ENCODE measurements at regions not wholly inside any gene's neighbourhood (a gene's known extent, or its start where the extent isn't known, plus 50 kb on each side); places are given as distances from the start of the nearest gene placed in this dataset.

DNA sequence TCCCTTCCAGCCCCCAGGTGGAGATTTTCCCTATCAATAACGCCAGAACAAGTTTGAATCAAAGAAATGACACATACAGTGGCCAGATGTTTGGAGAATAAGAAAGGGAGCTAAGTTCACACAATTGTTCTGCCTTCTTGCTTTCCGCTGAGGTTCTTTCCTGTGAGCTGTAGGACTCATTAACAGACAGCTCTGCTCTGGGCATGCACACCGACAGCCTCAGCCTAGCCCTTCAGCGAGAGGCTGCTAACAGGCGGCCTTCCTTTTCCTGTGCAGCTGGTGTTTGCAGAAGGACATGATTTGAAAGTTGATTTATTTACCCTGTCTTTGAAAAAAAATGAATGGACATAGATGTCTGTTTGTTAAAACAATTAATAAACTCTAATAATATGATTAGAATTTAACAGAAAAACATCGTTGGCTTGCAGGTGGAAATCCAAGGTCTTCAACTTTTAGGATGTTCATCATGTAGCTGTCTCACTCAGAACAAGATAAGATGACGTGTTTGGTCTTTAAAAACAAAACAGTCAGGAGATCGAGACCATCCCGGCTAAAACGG lies 183.3 kb downstream of the KDR start:
- H3K9me3 Mint-ChIP-seq (ENCODE audit: unreplicated experiment) = no peaks in the 10 kb centered on the region

DNA sequence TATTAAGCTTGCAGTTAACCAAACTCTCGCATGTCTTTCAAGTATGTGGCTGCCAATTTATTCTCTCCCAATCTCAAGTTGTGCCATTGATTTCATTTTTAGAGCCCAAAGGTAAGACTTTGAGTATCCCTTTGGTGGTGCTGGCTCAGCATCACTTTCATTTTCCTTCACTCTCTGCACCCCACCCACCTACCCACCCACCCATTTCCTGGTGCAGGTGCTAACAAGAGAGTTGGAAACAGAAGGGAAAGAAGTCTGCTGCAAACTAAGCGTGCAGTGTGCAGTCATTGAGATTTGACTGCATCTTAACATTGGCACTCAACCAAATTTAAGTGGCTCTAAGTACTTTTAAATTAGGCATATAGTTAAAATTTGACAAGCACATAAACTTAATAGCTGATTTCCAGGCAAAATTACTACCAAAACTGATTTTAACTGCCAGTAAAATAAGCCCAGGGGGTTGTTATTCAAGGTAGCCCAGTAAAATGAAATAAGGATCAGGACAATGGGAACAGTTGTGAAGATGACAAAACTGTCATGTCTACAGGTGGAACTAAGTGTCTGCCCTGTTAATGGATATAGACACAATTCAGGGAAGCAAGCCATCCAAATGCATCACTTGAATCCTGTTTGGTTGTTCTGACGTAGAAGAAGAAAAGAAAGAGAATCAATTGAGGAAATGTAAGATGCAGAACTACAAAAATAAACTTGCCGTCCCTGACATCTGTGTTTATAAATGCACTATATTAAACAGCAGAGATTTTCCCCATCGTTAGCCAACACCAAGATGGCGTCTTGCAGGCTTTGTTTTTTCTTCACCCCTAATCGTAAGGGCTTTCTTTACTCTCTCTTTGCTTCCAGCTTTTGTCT lies 184.2 kb downstream of the KDR start:
- DNase-seq = no peak
- Histone ChIP-seq H3K36me3 (ENCODE audit: control insufficient read depth, insufficient read depth, low read length) (no peaks in the 10 kb centered on the region), H3K27me3 (replicated peaks; ENCODE audit: control insufficient read depth, insufficient read depth, low read length) (no peaks in the 10 kb centered on the region), H3K9me3 (no peaks in the 10 kb centered on the region), H3K4me1 (no peaks in the 10 kb centered on the region), H3K4me3 (ENCODE audit: low read depth, low read length) (no peak overlapping the region)
- no peaks in the 10 kb centered on the region for H3K9me3 Mint-ChIP-seq (ENCODE audit: unreplicated experiment)
- intact Hi-C loops (cut with micrococcal nuclease; ENCODE audit: unreplicated experiment) = no loop called here
- H3K4me3 Mint-ChIP-seq (ENCODE audit: unreplicated experiment) = no peak overlapping the region
- ChIA-PET POLR2A (no interaction called here), CTCF (no interaction called here)
- no peaks in the 10 kb centered on the region for H3K36me3 Mint-ChIP-seq (ENCODE audit: insufficient read depth, unreplicated experiment)
- TF ChIP-seq CTCF (IDR thresholded peaks at IDR 0.05; ENCODE audit: insufficient read depth in 1 of 2, low read depth in 1 of 2, low read length in 1 of 2, severe bottlenecking in 1 of 2, unreplicated experiment in 1 of 2) = no peak
- H3K27me3 Mint-ChIP-seq (ENCODE audit: insufficient read depth, unreplicated experiment) = peaks cover 6% of the 10 kb centered on the region
- no peak overlapping the region for H3K27ac Mint-ChIP-seq (ENCODE audit: unreplicated experiment)
- no peaks in the 10 kb centered on the region for H3K4me1 Mint-ChIP-seq (ENCODE audit: low read depth, unreplicated experiment)
- BruUV-seq (replicated peaks) = no TSS peak

More for the DNA sequence above, 183.3 kb downstream of the KDR start:
- ChIA-PET CTCF (no interaction called here), POLR2A (no interaction called here)
- H3K4me3 Mint-ChIP-seq (ENCODE audit: unreplicated experiment) = no peak overlapping the region
- TF ChIP-seq CTCF (IDR thresholded peaks at IDR 0.05; ENCODE audit: insufficient read depth in 1 of 2, low read depth in 1 of 2, low read length in 1 of 2, severe bottlenecking in 1 of 2, unreplicated experiment in 1 of 2) = no peak
- no peaks in the 10 kb centered on the region for H3K36me3 ChIP-seq (ENCODE audit: control insufficient read depth, insufficient read depth, low read length)
- H3K4me1 Mint-ChIP-seq (ENCODE audit: low read depth, unreplicated experiment) = no peaks in the 10 kb centered on the region
- no peaks in the 10 kb centered on the region for H3K9me3 ChIP-seq
- no peak for DNase-seq
- peaks cover 6% of the 10 kb centered on the region for H3K27me3 Mint-ChIP-seq (ENCODE audit: insufficient read depth, unreplicated experiment)
- intact Hi-C loops (cut with micrococcal nuclease; ENCODE audit: unreplicated experiment) = no loop called here
- no peaks in the 10 kb centered on the region for H3K4me1 ChIP-seq
- no peaks in the 10 kb centered on the region for H3K27me3 ChIP-seq (replicated peaks; ENCODE audit: control insufficient read depth, insufficient read depth, low read length)
- H3K27ac Mint-ChIP-seq (ENCODE audit: unreplicated experiment) = no peak overlapping the region
- BruUV-seq (replicated peaks) = no TSS peak
- H3K36me3 Mint-ChIP-seq (ENCODE audit: insufficient read depth, unreplicated experiment) = no peaks in the 10 kb centered on the region
- H3K4me3 ChIP-seq (ENCODE audit: low read depth, low read length) = no peak overlapping the region

- intact Hi-C loops (cut with micrococcal nuclease; ENCODE audit: unreplicated experiment) = no loop called here
- no peaks in the 10 kb centered on the region for H3K36me3 ChIP-seq (ENCODE audit: control insufficient read depth, insufficient read depth, low read length)
- Mint-ChIP-seq H3K36me3 (ENCODE audit: insufficient read depth, unreplicated experiment) (no peaks in the 10 kb centered on the region), H3K4me3 (ENCODE audit: unreplicated experiment) (no peak overlapping the region), H3K27me3 (ENCODE audit: insufficient read depth, unreplicated experiment) (peaks cover 5% of the 10 kb centered on the region), H3K4me1 (ENCODE audit: low read depth, unreplicated experiment) (no peaks in the 10 kb centered on the region), H3K27ac (ENCODE audit: unreplicated experiment) (no peak overlapping the region), H3K9me3 (ENCODE audit: unreplicated experiment) (no peaks in the 10 kb centered on the region)
- no peak for DNase-seq
- H3K9me3 ChIP-seq = no peaks in the 10 kb centered on the region
- BruUV-seq (replicated peaks) = no TSS peak
- TF ChIP-seq CTCF (IDR thresholded peaks at IDR 0.05; ENCODE audit: insufficient read depth in 1 of 2, low read depth in 1 of 2, low read length in 1 of 2, severe bottlenecking in 1 of 2, unreplicated experiment in 1 of 2) = no peak
- H3K4me3 ChIP-seq (ENCODE audit: low read depth, low read length) = no peak overlapping the region
- ChIA-PET POLR2A (no interaction called here), CTCF (no interaction called here)
- no peaks in the 10 kb centered on the region for H3K4me1 ChIP-seq
- no peaks in the 10 kb centered on the region for H3K27me3 ChIP-seq (replicated peaks; ENCODE audit: control insufficient read depth, insufficient read depth, low read length)
Measured at GRCh38 chr4:54937501-54937900, 187.9 kb downstream of the KDR start.

Measured in Caco-2 (cell line).